ENCODE measurements at regions not wholly inside any gene's neighbourhood (a gene's known extent, or its start where the extent isn't known, plus 50 kb on each side); places are given as distances from the start of the nearest gene placed in this dataset.
"Not testable (repeated sequence)": the region's sequence is repeated elsewhere in the genome, so short reads cannot be mapped to it uniquely, and the experiment has no call there.

- no peak for DNase-seq
Measured at GRCh38 chr7:25725451-25725850, 426.5 kb upstream of the NFE2L3 start.

- DNase-seq = no peak
Measured at GRCh38 chr7:25726170-25726780, 425.7 kb upstream of the NFE2L3 start.

- peak in 1 of 2 experiments; percentile 28 for DNase-seq
Measured at GRCh38 chr7:25726781-25727311, 425.2 kb upstream of the NFE2L3 start.

GRCh38 chr7:25727446-25727845 is 424.6 kb upstream of the NFE2L3 start:
- no peak for DNase-seq

- DNase-seq = no peak
Measured at GRCh38 chr7:25727876-25728275, 424.1 kb upstream of the NFE2L3 start.

- DNase-seq = no peak
Measured at GRCh38 chr7:25731068-25731845, 420.7 kb upstream of the NFE2L3 start.

GRCh38 chr7:25731846-25732245 is 420.2 kb upstream of the NFE2L3 start:
- DNase-seq = no peak

- no peak for DNase-seq
Measured at GRCh38 chr7:25732766-25733217, 419.2 kb upstream of the NFE2L3 start.

- no peak for DNase-seq
Measured at GRCh38 chr7:25735674-25736242, 416.2 kb upstream of the NFE2L3 start.

- DNase-seq = no peak
Measured at GRCh38 chr7:25738528-25738927, 413.5 kb upstream of the NFE2L3 start.

- no peak for DNase-seq
Measured at GRCh38 chr7:25739143-25739542, 412.9 kb upstream of the NFE2L3 start.

- no peak for DNase-seq
Measured at GRCh38 chr7:25742316-25742715, 409.7 kb upstream of the NFE2L3 start.

GRCh38 chr7:25743670-25744451 is 408.1 kb upstream of the NFE2L3 start:
- not testable (repeated sequence) for DNase-seq

- no peak for DNase-seq
Measured at GRCh38 chr7:25750744-25751508, 401.1 kb upstream of the NFE2L3 start.

- DNase-seq = no peak
Measured at GRCh38 chr7:25752154-25752553, 399.8 kb upstream of the NFE2L3 start.

- no peak for DNase-seq
Measured at GRCh38 chr7:25752967-25753791, 398.8 kb upstream of the NFE2L3 start.

- DNase-seq = no peak
Measured at GRCh38 chr7:25753837-25754236, 398.2 kb upstream of the NFE2L3 start.

GRCh38 chr7:25754333-25754732 is 397.7 kb upstream of the NFE2L3 start:
- DNase-seq = no peak

- DNase-seq = no peak
Measured at GRCh38 chr7:25754751-25755150, 397.2 kb upstream of the NFE2L3 start.

GRCh38 chr7:25756601-25757000 is 395.4 kb upstream of the NFE2L3 start:
- no peak for DNase-seq

GRCh38 chr7:25758559-25758958 is 393.4 kb upstream of the NFE2L3 start:
- no peak for DNase-seq

Data from NCI-H2081 (cell line).